SK-N-SH treated with all-trans-retinoic acid at 6 μM for 48 hours (cell line): ENCODE measurements at regions not wholly inside any gene's neighbourhood (a gene's known extent, or its start where the extent isn't known, plus 50 kb on each side); places are given as distances from the start of the nearest gene placed in this dataset.

ENCODE experiments used
- ISL1 ChIP-seq: fragments of 250-450 bp; sonication (Bioruptor Pico); IDR thresholded peaks from 2 replicates; pipeline ENCODE4 v2.1.2; 2022; ENCODE audit warnings: mild to moderate bottlenecking, moderate library complexity
- OSR1 ChIP-seq: fragments of 250-450 bp; sonication (Bioruptor Pico); IDR thresholded peaks from 2 replicates; pipeline ENCODE4 v1.8.0; 2022; ENCODE audit warnings: moderate library complexity, mild to moderate bottlenecking, inconsistent platforms
- ZFP30 ChIP-seq: fragments of 450-650 bp; formaldehyde crosslinking; IDR thresholded peaks from 2 replicates; pipeline ENCODE4 v1.5.0; 2022; ENCODE audit warnings: mild to moderate bottlenecking, moderate library complexity
- ZNF565 ChIP-seq: fragments of 450-650 bp; formaldehyde crosslinking; conservative IDR thresholded peaks from 2 replicates; pipeline ENCODE4 v1.5.0; 2020; ENCODE audit warnings: low read depth, mild to moderate bottlenecking, moderate library complexity
- ZNF70 ChIP-seq: fragments of 450-650 bp; formaldehyde crosslinking; IDR thresholded peaks from 2 replicates; pipeline ENCODE4 v1.5.0; 2020; ENCODE audit warnings: mild to moderate bottlenecking, moderate library complexity
- TF ChIP-seq, protein P1 (sequence below): fragments of 250-450 bp; sonication (Bioruptor Pico); IDR thresholded peaks from 2 replicates; pipeline ENCODE4 v1.8.0; 2020; ENCODE audit warnings: mild to moderate bottlenecking, moderate library complexity, borderline replicate concordance

GRCh38 chr12:5138845-5139244 lies 95.2 kb downstream of the KCNA5 start:
- no peak for TF ChIP-seq ZNF565 (CRISPR knock-in tag)
- TF ChIP-seq, protein P1, sequence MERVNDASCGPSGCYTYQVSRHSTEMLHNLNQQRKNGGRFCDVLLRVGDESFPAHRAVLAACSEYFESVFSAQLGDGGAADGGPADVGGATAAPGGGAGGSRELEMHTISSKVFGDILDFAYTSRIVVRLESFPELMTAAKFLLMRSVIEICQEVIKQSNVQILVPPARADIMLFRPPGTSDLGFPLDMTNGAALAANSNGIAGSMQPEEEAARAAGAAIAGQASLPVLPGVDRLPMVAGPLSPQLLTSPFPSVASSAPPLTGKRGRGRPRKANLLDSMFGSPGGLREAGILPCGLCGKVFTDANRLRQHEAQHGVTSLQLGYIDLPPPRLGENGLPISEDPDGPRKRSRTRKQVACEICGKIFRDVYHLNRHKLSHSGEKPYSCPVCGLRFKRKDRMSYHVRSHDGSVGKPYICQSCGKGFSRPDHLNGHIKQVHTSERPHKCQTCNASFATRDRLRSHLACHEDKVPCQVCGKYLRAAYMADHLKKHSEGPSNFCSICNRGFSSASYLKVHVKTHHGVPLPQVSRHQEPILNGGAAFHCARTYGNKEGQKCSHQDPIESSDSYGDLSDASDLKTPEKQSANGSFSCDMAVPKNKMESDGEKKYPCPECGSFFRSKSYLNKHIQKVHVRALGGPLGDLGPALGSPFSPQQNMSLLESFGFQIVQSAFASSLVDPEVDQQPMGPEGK (CRISPR knock-in tag), result no peak
- TF ChIP-seq ZFP30, result no peak
- no peak for TF ChIP-seq OSR1 (CRISPR knock-in tag)
- no peak for TF ChIP-seq ZNF70 (CRISPR knock-in tag)
- TF ChIP-seq ISL1 (CRISPR knock-in tag), result no peak
